ENCODE measurements at regions not wholly inside any gene's neighbourhood (a gene's known extent, or its start where the extent isn't known, plus 50 kb on each side); places are given as distances from the start of the nearest gene placed in this dataset.

DNA sequence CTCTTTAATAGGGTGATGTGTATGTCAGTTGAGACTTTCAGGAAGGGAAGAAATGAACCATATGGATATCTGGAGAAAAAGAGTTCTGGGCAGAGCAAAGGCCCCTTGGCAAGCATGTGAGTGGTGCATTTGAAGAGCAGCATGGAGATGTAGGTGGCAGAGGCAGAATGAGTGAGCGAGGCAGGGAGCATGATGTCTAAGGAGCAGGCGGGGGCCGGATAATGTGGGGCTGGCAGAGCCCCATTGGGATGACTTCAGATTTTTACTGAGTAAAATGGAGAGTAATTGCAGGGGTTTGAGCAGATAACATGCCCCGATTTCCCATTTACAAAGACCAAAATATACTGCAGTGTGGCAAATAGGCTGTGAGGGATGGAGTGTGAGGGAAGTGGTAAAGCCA is 52.9 kb upstream of the PLCL2 start:
- TF ChIP-seq POLR2A (IDR thresholded peaks at IDR 0.05; ENCODE audit: low read length) (no peak), GATA1 (IDR thresholded peaks at IDR 0.05; ENCODE audit: low read depth, low read length) (no peak)

Data from erythroblast (primary cell).